H9 (cell line): ENCODE measurements at regions not wholly inside any gene's neighbourhood (a gene's known extent, or its start where the extent isn't known, plus 50 kb on each side); places are given as distances from the start of the nearest gene placed in this dataset.

Source experiments
- DNase-seq: peaks from one replicate; pipeline ENCODE4 v3.0.0-alpha.2; 2017
- H2AFZ ChIP-seq: one replicate; pipeline ENCODE4 v1.6.1; 2013; ENCODE audit warnings: mild to moderate bottlenecking, low read length, control low read depth, moderate library complexity
- H2AK5ac ChIP-seq: 2 replicates; pipeline ENCODE4 v1.6.1; 2013; ENCODE audit warnings: low read length, control low read depth, mixed read lengths; ENCODE audit not compliant: insufficient read length
- H2BK120ac ChIP-seq: one replicate; pipeline ENCODE4 v1.6.1; 2013; ENCODE audit warnings: low read depth, mild to moderate bottlenecking, low read length, control low read depth, inconsistent platforms; ENCODE audit not compliant: poor library complexity, severe bottlenecking
- H2BK12ac ChIP-seq: 2 replicates; pipeline ENCODE4 v1.6.1; 2013; ENCODE audit warnings: low read length, control low read depth, mixed read lengths, low read depth; ENCODE audit not compliant: insufficient read length
- H2BK15ac ChIP-seq: 2 replicates; pipeline ENCODE4 v1.6.1; 2013; ENCODE audit warnings: low read depth, low read length, control low read depth
- H2BK20ac ChIP-seq: one replicate; pipeline ENCODE4 v1.6.1; 2013; ENCODE audit warnings: low read depth, mild to moderate bottlenecking, low read length, control low read depth, inconsistent platforms; ENCODE audit not compliant: poor library complexity, severe bottlenecking
- H2BK5ac ChIP-seq: 2 replicates; pipeline ENCODE4 v1.6.1; 2013; ENCODE audit warnings: low read length, control low read depth, mixed read lengths; ENCODE audit not compliant: insufficient read length
- H3K14ac ChIP-seq: 2 replicates; pipeline ENCODE4 v1.6.1; 2013; ENCODE audit warnings: low read length, control low read depth; ENCODE audit not compliant: insufficient read depth
- H3K18ac ChIP-seq: 2 replicates; pipeline ENCODE4 v1.6.1; 2013; ENCODE audit warnings: low read depth, mild to moderate bottlenecking, mixed read lengths, low read length, control low read depth; ENCODE audit not compliant: insufficient read length
- H3K23ac ChIP-seq: 2 replicates; pipeline ENCODE4 v1.6.1; 2013; ENCODE audit warnings: low read length, control low read depth, mixed read lengths, low read depth; ENCODE audit not compliant: insufficient read length
- H3K23me2 ChIP-seq: 2 replicates; pipeline ENCODE4 v1.6.1; 2013; ENCODE audit warnings: low read depth, mild to moderate bottlenecking, mixed read lengths, low read length, control low read depth; ENCODE audit not compliant: insufficient read length, poor library complexity, severe bottlenecking
- H3K27ac ChIP-seq: 2 replicates; pipeline ENCODE4 v1.5.1; 2013; ENCODE audit warnings: low read length, control low read depth, mixed read lengths, low read depth; ENCODE audit not compliant: insufficient read length
- H3K27me3 ChIP-seq: 2 replicates; pipeline ENCODE4 v1.6.1; 2013; ENCODE audit warnings: low read length, control low read depth, inconsistent platforms; ENCODE audit not compliant: insufficient read depth
- H3K4ac ChIP-seq: 2 replicates; pipeline ENCODE4 v1.6.1; 2013; ENCODE audit warnings: low read depth, mild to moderate bottlenecking, control low read depth, inconsistent platforms, low read length, moderate library complexity
- H3K4me1 ChIP-seq: 2 replicates; pipeline ENCODE4 v1.6.1; 2013; ENCODE audit warnings: low read length, control low read depth, inconsistent platforms; ENCODE audit not compliant: insufficient read depth
- H3K4me2 ChIP-seq: 2 replicates; pipeline ENCODE4 v1.6.1; 2013; ENCODE audit warnings: low read length, control low read depth, mixed read lengths; ENCODE audit not compliant: insufficient read length, insufficient read depth
- H3K56ac ChIP-seq: 2 replicates; pipeline ENCODE4 v1.6.1; 2013; ENCODE audit warnings: low read depth, mild to moderate bottlenecking, mixed read lengths, low read length, control low read depth; ENCODE audit not compliant: insufficient read length
- H3K79me1 ChIP-seq: 2 replicates; pipeline ENCODE4 v1.6.1; 2013; ENCODE audit warnings: low read depth, mild to moderate bottlenecking, moderate library complexity, low read length, control low read depth, inconsistent platforms; ENCODE audit not compliant: insufficient read depth, poor library complexity, severe bottlenecking
- H3K79me2 ChIP-seq: 2 replicates; pipeline ENCODE4 v1.6.1; 2013; ENCODE audit warnings: low read length, control low read depth, inconsistent platforms; ENCODE audit not compliant: insufficient read depth
- H3K9ac ChIP-seq: 2 replicates; pipeline ENCODE4 v1.6.1; 2013; ENCODE audit warnings: low read length, control low read depth, mixed read lengths; ENCODE audit not compliant: insufficient read length; ENCODE audit errors: extremely low read depth
- H3K9me3 ChIP-seq: one replicate; pipeline ENCODE4 v1.6.1; 2013; ENCODE audit warnings: low read depth, low read length, inconsistent platforms; ENCODE audit not compliant: control insufficient read depth
- H3T11ph ChIP-seq: one replicate; pipeline ENCODE4 v1.6.1; 2013; ENCODE audit warnings: mild to moderate bottlenecking, low read length, control low read depth, inconsistent platforms
- H4K20me1 ChIP-seq: one replicate; pipeline ENCODE4 v1.6.1; 2013; ENCODE audit not compliant: control insufficient read depth, insufficient read length, insufficient read depth
- H4K5ac ChIP-seq: 2 replicates; pipeline ENCODE4 v1.6.1; 2013; ENCODE audit warnings: low read depth, mild to moderate bottlenecking, mixed read lengths, low read length, control low read depth; ENCODE audit not compliant: insufficient read length
- H4K8ac ChIP-seq: replicated peaks from 2 replicates; pipeline ENCODE4 v1.6.1; 2013; ENCODE audit warnings: low read length, control low read depth, mixed read lengths, low read depth; ENCODE audit not compliant: insufficient read length
- H4K91ac ChIP-seq: 2 replicates; pipeline ENCODE4 v1.6.1; 2013; ENCODE audit warnings: low read depth, mild to moderate bottlenecking, moderate library complexity, mixed read lengths, low read length, control low read depth; ENCODE audit not compliant: insufficient read length
- H3K27ac Mint-ChIP-seq, 3 experiments: 2 replicates in 2 of 3; 3 replicates in 1 of 3; pipeline ENCODE4 v1.8.0; 2020 to 2021; ENCODE audit warnings: mixed read lengths in 3 of 3, mild to moderate bottlenecking in 1 of 3, moderate library complexity in 1 of 3
- H3K27me3 Mint-ChIP-seq: 2 replicates; pipeline ENCODE4 v1.8.0; 2021; ENCODE audit warnings: low read depth, mild to moderate bottlenecking, moderate library complexity, mixed read lengths
- H3K36me3 Mint-ChIP-seq, 3 experiments: 2 replicates in 2 of 3; 3 replicates in 1 of 3; pipeline ENCODE4 v1.8.0; 2020 to 2021; ENCODE audit warnings: low read depth in 3 of 3, mixed read lengths in 3 of 3; ENCODE audit not compliant: insufficient read depth in 1 of 3
- H3K4me1 Mint-ChIP-seq, 2 experiments: 2 replicates each; pipeline ENCODE4 v1.8.0; 2020; ENCODE audit warnings: mixed read lengths in 2 of 2
- H3K4me3 Mint-ChIP-seq, 2 experiments: 2 replicates in 1 of 2; 3 replicates in 1 of 2; pipeline ENCODE4 v1.8.0; 2020 to 2021; ENCODE audit warnings: mild to moderate bottlenecking in 2 of 2, mixed read lengths in 2 of 2, moderate library complexity in 1 of 2
- H3K9me3 Mint-ChIP-seq, 2 experiments: 2 replicates in 1 of 2; 3 replicates in 1 of 2; pipeline ENCODE4 v1.8.0; 2020; ENCODE audit warnings: mild to moderate bottlenecking in 2 of 2, mixed read lengths in 2 of 2, moderate library complexity in 1 of 2
- WGBS: extraction: QIAGEN DNeasy Blood & Tissue Kit; methylation state at CpG from one replicate; pipeline ENCODE4 v1.1.7; 2013; ENCODE audit warnings: missing lambda C conversion rate, low lambda C conversion rate, mixed read lengths; ENCODE audit not compliant: insufficient read length; ENCODE audit errors: extremely low coverage; 5-methylcytosine and 5-hydroxymethylcytosine counted together
- TF ChIP-seq, protein P1 (sequence below): fragments of 200-600 bp; sonication (generic); conservative IDR thresholded peaks from 3 replicates; pipeline ENCODE4 v1.8.0; 2021; ENCODE audit warnings: antibody characterized with exemption, mild to moderate bottlenecking

DNA sequence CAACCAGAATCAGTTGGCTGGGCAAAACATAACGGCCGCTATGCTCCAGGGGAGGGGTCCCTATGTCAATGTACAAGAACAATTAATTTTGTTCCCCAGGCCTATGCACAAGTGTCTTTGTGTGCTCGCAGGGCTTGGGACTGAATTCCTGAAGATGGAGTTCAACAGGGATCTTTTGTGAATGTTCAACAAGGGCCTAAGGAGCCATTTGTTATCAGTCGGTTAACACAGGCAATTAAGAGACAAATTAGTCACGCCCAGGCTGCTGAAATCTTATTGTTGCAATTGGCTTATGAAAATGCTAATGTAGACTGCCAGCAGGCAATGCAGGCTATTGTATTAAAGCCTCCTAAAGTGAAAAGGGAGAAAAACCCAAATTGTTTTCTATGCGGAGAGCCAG lies 117.5 kb downstream of the ZNF429 start:
- Histone ChIP-seq H3K23ac (no peak overlapping the region), H3K27ac (no peak overlapping the region), H2BK12ac (no peak overlapping the region), H3K79me1 (no peaks in the 10 kb centered on the region), H4K20me1 (no peaks in the 10 kb centered on the region), H4K8ac (no peak overlapping the region), H3K4me1 (no peaks in the 10 kb centered on the region), H4K5ac (no peak overlapping the region), H3K14ac (no peak overlapping the region), H2BK20ac (no peak overlapping the region), H2BK5ac (no peak overlapping the region), H3K4ac (no peak overlapping the region), H3K23me2 (no peaks in the 10 kb centered on the region), H2AK5ac (no peak overlapping the region), H2AFZ (no peak overlapping the region), H3K9me3 (peaks cover 35% of the 10 kb centered on the region), H3T11ph (no peak overlapping the region), H3K4me2 (no peak overlapping the region), H3K27me3 (no peaks in the 10 kb centered on the region), H3K9ac (no peak overlapping the region), H2BK120ac (no peak overlapping the region), H3K56ac (no peak overlapping the region), H3K79me2 (no peaks in the 10 kb centered on the region), H2BK15ac (no peak overlapping the region), H4K91ac (no peak overlapping the region), H3K18ac (no peak overlapping the region)
- Mint-ChIP-seq H3K9me3 (peaks cover 66 to 79% of the 10 kb centered on the region in 2 experiments), H3K27me3 (no peaks in the 10 kb centered on the region; the same call in 1 of the 2 replicates), H3K4me1 (peaks cover 20 to 32% of the 10 kb centered on the region in 2 experiments), H3K36me3 (peaks cover 4 to 17% (median 6%) of the 10 kb centered on the region in 3 experiments; a peak in 6 of 7 replicates), H3K4me3 (no peak overlapping the region), H3K27ac (no peak overlapping the region)
- no peak for DNase-seq
- no CpG with 5 or more reads among the region's 6 CpGs for WGBS
- TF ChIP-seq, protein P1, sequence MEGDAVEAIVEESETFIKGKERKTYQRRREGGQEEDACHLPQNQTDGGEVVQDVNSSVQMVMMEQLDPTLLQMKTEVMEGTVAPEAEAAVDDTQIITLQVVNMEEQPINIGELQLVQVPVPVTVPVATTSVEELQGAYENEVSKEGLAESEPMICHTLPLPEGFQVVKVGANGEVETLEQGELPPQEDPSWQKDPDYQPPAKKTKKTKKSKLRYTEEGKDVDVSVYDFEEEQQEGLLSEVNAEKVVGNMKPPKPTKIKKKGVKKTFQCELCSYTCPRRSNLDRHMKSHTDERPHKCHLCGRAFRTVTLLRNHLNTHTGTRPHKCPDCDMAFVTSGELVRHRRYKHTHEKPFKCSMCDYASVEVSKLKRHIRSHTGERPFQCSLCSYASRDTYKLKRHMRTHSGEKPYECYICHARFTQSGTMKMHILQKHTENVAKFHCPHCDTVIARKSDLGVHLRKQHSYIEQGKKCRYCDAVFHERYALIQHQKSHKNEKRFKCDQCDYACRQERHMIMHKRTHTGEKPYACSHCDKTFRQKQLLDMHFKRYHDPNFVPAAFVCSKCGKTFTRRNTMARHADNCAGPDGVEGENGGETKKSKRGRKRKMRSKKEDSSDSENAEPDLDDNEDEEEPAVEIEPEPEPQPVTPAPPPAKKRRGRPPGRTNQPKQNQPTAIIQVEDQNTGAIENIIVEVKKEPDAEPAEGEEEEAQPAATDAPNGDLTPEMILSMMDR, result no peak
